Endothelial cell of umbilical vein (primary cell): ENCODE measurements at regions not wholly inside any gene's neighbourhood (a gene's known extent, or its start where the extent isn't known, plus 50 kb on each side); places are given as distances from the start of the nearest gene placed in this dataset.

Experiments used
- BruUV-seq: library from RNA; stranded (reverse); fragments of 400-500 nt; replicated peaks from 2 replicates; lab custom pipeline; 2021; lab: Mats Ljungman, UMichigan
- CTCF ChIA-PET: fragments of 300-600, 350-600 bp; sonication (Branson Sonifier 250); formaldehyde crosslinking; loops from one replicate; lab custom pipeline; 2021; ENCODE audit warnings: antibody characterized with exemption, inconsistent platforms; lab: Charles Lee
- POLR2A ChIA-PET: fragments of 300-600, 350-600 bp; sonication (Branson Sonifier 250); formaldehyde crosslinking; loops from one replicate; lab custom pipeline; 2021; ENCODE audit warnings: antibody characterized with exemption, inconsistent platforms; lab: Charles Lee
- DNase-seq: peaks from one replicate; pipeline ENCODE4 v3.0.0-alpha.2; 2011; ENCODE audit warnings: low read depth, low spot score
- FAIRE-seq: peaks from 2 replicates; lab custom pipeline; 2011; peaks lifted over from hg19 to GRCh38; lab: Jason Lieb, UNC
- H2AFZ ChIP-seq: 2 replicates; pipeline ENCODE4 v1.6.0; 2012; ENCODE audit warnings: low read depth, low read length, control low read depth, inconsistent platforms
- H3K27ac ChIP-seq: 2 replicates; pipeline ENCODE4 v1.5.1; 2011; ENCODE audit warnings: low read depth, mild to moderate bottlenecking, control low read depth, low read length, moderate library complexity; ENCODE audit not compliant: insufficient read depth
- H3K27me3 ChIP-seq, 2 experiments: 2 replicates each; pipeline versions ENCODE4 v1.6.0 to v1.6.1; 2011; ENCODE audit warnings: low read length in 2 of 2, mixed read lengths in 1 of 2; ENCODE audit not compliant: control insufficient read depth in 2 of 2, insufficient read depth in 2 of 2
- H3K36me3 ChIP-seq, 2 experiments: 2 replicates in 1 of 2; 3 replicates in 1 of 2; pipeline ENCODE4 v1.5.1; 2011; ENCODE audit warnings: low read length in 2 of 2, mild to moderate bottlenecking in 1 of 2, moderate library complexity in 1 of 2; ENCODE audit not compliant: control insufficient read depth in 2 of 2, insufficient read depth in 2 of 2; ENCODE audit errors: extremely low read depth in 1 of 2
- H3K4me1 ChIP-seq: 3 replicates; pipeline ENCODE4 v1.5.1; 2011; ENCODE audit warnings: mild to moderate bottlenecking, low read length; ENCODE audit not compliant: control insufficient read depth, insufficient read depth; ENCODE audit errors: extremely low read depth
- H3K4me2 ChIP-seq: 2 replicates; pipeline ENCODE4 v1.6.1; 2011; ENCODE audit warnings: low read length, control low read depth, mixed read lengths; ENCODE audit not compliant: insufficient read depth
- H3K4me3 ChIP-seq, 3 experiments: fragments of 200-600 bp in 1 of 3; sonication (generic), shearing (Covaris generic) in 1 of 3; replicated peaks in 1 of 3; 2 replicates each; pipeline ENCODE4 v1.5.1; 2011 to 2016; ENCODE audit warnings: control low read depth in 3 of 3, low read length in 3 of 3, mild to moderate bottlenecking in 2 of 3, inconsistent platforms in 1 of 3, low read depth in 1 of 3, moderate library complexity in 1 of 3; ENCODE audit not compliant: insufficient read depth in 1 of 3
- H3K79me2 ChIP-seq: 2 replicates; pipeline ENCODE4 v1.6.0; 2012; ENCODE audit warnings: low read length, inconsistent platforms; ENCODE audit not compliant: control insufficient read depth, insufficient read depth
- H3K9ac ChIP-seq: replicated peaks from 2 replicates; pipeline ENCODE3; 2011; ENCODE audit warnings: low read length, control low read depth; ENCODE audit not compliant: insufficient read depth; ENCODE audit errors: extremely low read depth
- H3K9me1 ChIP-seq: replicated peaks from 3 replicates; pipeline ENCODE4 v1.6.0; 2011; ENCODE audit warnings: mild to moderate bottlenecking, low read length; ENCODE audit not compliant: control insufficient read depth, insufficient read depth; ENCODE audit errors: extremely low read depth
- H3K9me3 ChIP-seq: replicated peaks from 2 replicates; pipeline ENCODE4 v1.5.1; 2012; ENCODE audit warnings: low read length, inconsistent platforms; ENCODE audit not compliant: control insufficient read depth, insufficient read depth
- H4K20me1 ChIP-seq: replicated peaks from 2 replicates; pipeline ENCODE3; 2011; ENCODE audit warnings: mild to moderate bottlenecking, low read length; ENCODE audit not compliant: control insufficient read depth, insufficient read depth; ENCODE audit errors: extremely low read depth
- EZH2 ChIP-seq: IDR thresholded peaks from 2 replicates; pipeline ENCODE4 v1.6.1; 2012; ENCODE audit warnings: borderline replicate concordance, low read depth, mild to moderate bottlenecking, moderate library complexity, low read length, inconsistent platforms; ENCODE audit not compliant: severe bottlenecking
- FOS ChIP-seq: IDR thresholded peaks from 2 replicates; pipeline ENCODE4 v1.6.1; 2011; ENCODE audit warnings: mild to moderate bottlenecking, low read length, moderate library complexity, borderline replicate concordance; ENCODE audit not compliant: insufficient read depth
- GATA2 ChIP-seq: IDR thresholded peaks from 2 replicates; pipeline ENCODE4 v1.7.0; 2011; ENCODE audit warnings: low read depth, mild to moderate bottlenecking, moderate library complexity, mixed read lengths, low read length; ENCODE audit not compliant: insufficient read length, insufficient read depth
- JUN ChIP-seq: IDR thresholded peaks from 2 replicates; pipeline ENCODE4 v1.6.1; 2011; ENCODE audit warnings: borderline replicate concordance, low read depth; ENCODE audit not compliant: insufficient read length, insufficient read depth
- MAX ChIP-seq: IDR thresholded peaks from 2 replicates; pipeline ENCODE4 v1.6.1; 2011; ENCODE audit not compliant: insufficient read depth, insufficient read length
- MYC ChIP-seq: IDR thresholded peaks from one replicate; pipeline ENCODE4 v1.6.1; 2011; ENCODE audit warnings: mild to moderate bottlenecking, low read depth, low read length
- POLR2A ChIP-seq: IDR thresholded peaks from 2 replicates; pipeline ENCODE4 v1.6.1; 2012; ENCODE audit warnings: low read depth, mild to moderate bottlenecking, control low read depth, low read length
- POLR2AphosphoS5 ChIP-seq: IDR thresholded peaks from 2 replicates; pipeline ENCODE4 v1.6.1; 2012; ENCODE audit warnings: low read depth, mild to moderate bottlenecking, control low read depth, low read length, moderate library complexity; ENCODE audit not compliant: insufficient read depth
- dilution Hi-C: fragments of 300-500 bp; cut with MboI; formaldehyde crosslinking; loops from one replicate; pipeline ENCODE4 v1.15.0; 2019; ENCODE audit warnings: low sequenced_read_pairs; ENCODE audit not compliant: extremely low pct_ligation_motif_present
- intact Hi-C: fragments of 100-400 bp; cut with micrococcal nuclease; formaldehyde crosslinking; loops from one replicate; pipeline ENCODE4 v1.10.0; 2022
- TF ChIP-seq, protein P1 (sequence below), 2 donors: IDR thresholded peaks; 1 replicate in 1 of 2; 2 replicates in 1 of 2; pipeline ENCODE4 v1.5.1; 2011; ENCODE audit warnings: low read length in 2 of 2, mild to moderate bottlenecking in 2 of 2, moderate library complexity in 2 of 2, control low read depth in 1 of 2, inconsistent platforms in 1 of 2, low read depth in 1 of 2; ENCODE audit not compliant: insufficient read depth in 1 of 2; ENCODE audit errors: extremely low read depth in 1 of 2

GRCh38 chr17:73971127-73971526 is 232.4 kb upstream of the RPL38 start:
- H3K4me1 ChIP-seq = no peaks in the 10 kb centered on the region
- no peak for FAIRE-seq
- H3K27ac ChIP-seq = no peak overlapping the region
- H3K27me3 ChIP-seq = no peaks in the 10 kb centered on the region
- intact Hi-C loops = no loop called here
- ChIA-PET POLR2A (no interaction called here), CTCF (no interaction called here)
- no peak overlapping the region for H2AFZ ChIP-seq
- H3K4me3 ChIP-seq = no peak overlapping the region
- H3K9me3 ChIP-seq = peaks cover 2% of the 10 kb centered on the region
- H3K9me1 ChIP-seq = no peaks in the 10 kb centered on the region
- no TSS peak for BruUV-seq
- TF ChIP-seq MYC = no peak
- no peak for TF ChIP-seq MAX
- TF ChIP-seq FOS = no peak
- TF ChIP-seq JUN = no peak
- TF ChIP-seq EZH2 = no peak
- TF ChIP-seq GATA2 = no peak
- TF ChIP-seq, protein P1, sequence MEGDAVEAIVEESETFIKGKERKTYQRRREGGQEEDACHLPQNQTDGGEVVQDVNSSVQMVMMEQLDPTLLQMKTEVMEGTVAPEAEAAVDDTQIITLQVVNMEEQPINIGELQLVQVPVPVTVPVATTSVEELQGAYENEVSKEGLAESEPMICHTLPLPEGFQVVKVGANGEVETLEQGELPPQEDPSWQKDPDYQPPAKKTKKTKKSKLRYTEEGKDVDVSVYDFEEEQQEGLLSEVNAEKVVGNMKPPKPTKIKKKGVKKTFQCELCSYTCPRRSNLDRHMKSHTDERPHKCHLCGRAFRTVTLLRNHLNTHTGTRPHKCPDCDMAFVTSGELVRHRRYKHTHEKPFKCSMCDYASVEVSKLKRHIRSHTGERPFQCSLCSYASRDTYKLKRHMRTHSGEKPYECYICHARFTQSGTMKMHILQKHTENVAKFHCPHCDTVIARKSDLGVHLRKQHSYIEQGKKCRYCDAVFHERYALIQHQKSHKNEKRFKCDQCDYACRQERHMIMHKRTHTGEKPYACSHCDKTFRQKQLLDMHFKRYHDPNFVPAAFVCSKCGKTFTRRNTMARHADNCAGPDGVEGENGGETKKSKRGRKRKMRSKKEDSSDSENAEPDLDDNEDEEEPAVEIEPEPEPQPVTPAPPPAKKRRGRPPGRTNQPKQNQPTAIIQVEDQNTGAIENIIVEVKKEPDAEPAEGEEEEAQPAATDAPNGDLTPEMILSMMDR (IDR thresholded peaks at IDR 0.05; ENCODE audit: extremely low read depth in 1 of 2, insufficient read depth in 1 of 2, low read depth in 1 of 2, low read length in 2 of 2) = no peak
- TF ChIP-seq POLR2A = no peak
- no peak for TF ChIP-seq POLR2AphosphoS5
- no peak for DNase-seq
- dilution Hi-C loops = no loop called here
- no peaks in the 10 kb centered on the region for H4K20me1 ChIP-seq
- H3K9ac ChIP-seq = no peak overlapping the region
- H3K4me2 ChIP-seq = no peak overlapping the region
- no peaks in the 10 kb centered on the region for H3K36me3 ChIP-seq
- no peaks in the 10 kb centered on the region for H3K79me2 ChIP-seq
